ENCODE measurements at regions not wholly inside any gene's neighbourhood (a gene's known extent, or its start where the extent isn't known, plus 50 kb on each side); places are given as distances from the start of the nearest gene placed in this dataset.
"Not testable (repeated sequence)": the region's sequence is repeated elsewhere in the genome, so short reads cannot be mapped to it uniquely, and the experiment has no call there.

GRCh38 chr19:34041925-34042521, 130.3 kb upstream of the LSM14A start:
- DNase-seq = peak; percentile 32

- no peak for DNase-seq
Observed at GRCh38 chr19:34044021-34044420, 128.3 kb upstream of the LSM14A start.

GRCh38 chr19:34049944-34050343, 122.4 kb upstream of the LSM14A start:
- no peak for DNase-seq

- not testable (repeated sequence) for DNase-seq
Observed at GRCh38 chr19:34050430-34050829, 121.9 kb upstream of the LSM14A start.

DNA sequence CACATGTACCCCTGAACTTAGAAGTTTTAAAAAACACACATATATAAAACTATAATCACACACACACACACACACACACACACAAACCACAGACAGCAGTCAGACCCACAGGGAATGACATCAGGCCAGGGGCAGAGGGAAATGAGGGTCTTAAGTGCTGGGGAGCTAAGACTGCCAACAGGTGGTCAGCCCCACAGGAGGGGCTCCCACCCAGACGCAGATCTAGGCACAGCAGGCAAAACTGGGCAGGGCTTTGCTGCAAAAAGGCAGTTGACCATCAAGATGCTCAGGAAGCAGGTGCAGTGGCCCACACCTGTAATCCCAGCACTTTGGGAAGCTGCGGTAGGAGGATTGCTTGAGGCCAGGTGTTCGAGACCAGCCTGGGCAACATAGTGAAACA, 121.0 kb upstream of the LSM14A start:
- no peak for DNase-seq

DNA sequence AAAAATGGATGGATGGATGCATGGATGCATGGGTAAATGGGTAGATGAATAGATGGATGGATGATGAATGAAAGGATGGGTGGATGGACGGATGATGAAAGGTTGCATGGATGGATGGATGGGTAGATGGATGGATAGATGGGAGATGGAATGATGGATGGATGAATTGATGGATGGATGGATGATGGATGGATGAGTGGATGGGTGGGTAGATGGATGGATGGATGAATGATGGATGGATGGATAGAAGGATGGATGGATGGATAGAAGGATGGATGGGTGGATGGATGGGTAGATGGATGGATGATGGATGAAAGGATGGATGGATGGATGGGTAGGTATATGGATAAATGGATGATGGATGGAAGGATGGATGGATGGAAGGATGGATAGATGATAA, 115.1 kb upstream of the LSM14A start:
- no peak for DNase-seq

DNA sequence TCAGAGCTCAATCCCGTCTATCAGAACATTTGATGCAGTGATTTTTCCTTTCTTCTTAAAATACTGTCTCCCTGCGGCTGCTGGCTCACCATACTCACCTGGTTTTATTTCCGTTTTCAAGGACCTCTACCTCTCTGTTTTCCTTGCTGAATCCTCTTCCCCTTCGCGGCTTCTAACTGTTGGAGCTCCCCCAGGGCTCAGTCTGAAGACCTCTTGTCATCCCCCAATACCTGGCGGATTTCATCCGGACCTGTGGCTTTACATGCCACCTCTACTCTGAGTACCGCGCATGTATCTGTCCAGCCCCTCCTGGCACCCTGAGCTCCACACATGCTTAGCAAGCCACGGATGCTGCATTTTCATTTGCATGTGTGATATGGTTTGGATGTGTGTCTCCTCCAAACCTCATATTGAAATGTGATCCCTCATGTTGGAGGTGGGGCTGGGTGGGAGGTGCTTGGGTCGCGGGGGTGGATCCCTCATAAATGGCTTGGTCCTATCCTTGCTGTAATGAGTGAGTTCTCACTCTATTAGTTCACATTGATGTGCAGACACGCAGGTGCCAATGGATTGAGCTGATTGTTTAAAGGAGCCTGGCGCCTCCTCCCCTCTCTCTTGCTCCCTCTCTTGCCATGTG, 106.2 kb upstream of the LSM14A start:
- no peak for DNase-seq

GRCh38 chr19:34067861-34068271, 104.4 kb upstream of the LSM14A start:
- DNase-seq = no peak

DNA sequence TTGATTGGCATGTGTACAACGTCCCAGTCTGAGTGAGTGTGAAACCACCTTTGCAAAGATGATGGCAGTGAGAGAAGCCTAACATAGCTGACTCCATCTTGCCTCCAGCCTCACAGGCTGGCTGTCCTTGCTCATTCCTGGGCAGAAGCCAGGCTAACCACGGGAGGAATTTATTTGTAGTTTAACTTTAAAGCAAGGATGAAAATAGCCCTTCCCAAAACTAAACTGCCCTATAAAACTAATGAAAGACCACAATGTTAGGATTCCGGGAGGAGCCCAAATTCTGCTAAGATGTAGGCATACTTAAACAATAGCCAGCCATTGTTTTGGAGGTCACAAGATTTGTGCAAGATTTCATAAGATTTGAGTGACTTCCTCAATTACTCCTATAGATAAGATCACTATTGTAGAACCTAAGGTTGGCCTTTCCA, 96.6 kb upstream of the LSM14A start:
- no peak for DNase-seq

- DNase-seq = no peak
Observed at GRCh38 chr19:34082289-34083077, 89.8 kb upstream of the LSM14A start.

DNA sequence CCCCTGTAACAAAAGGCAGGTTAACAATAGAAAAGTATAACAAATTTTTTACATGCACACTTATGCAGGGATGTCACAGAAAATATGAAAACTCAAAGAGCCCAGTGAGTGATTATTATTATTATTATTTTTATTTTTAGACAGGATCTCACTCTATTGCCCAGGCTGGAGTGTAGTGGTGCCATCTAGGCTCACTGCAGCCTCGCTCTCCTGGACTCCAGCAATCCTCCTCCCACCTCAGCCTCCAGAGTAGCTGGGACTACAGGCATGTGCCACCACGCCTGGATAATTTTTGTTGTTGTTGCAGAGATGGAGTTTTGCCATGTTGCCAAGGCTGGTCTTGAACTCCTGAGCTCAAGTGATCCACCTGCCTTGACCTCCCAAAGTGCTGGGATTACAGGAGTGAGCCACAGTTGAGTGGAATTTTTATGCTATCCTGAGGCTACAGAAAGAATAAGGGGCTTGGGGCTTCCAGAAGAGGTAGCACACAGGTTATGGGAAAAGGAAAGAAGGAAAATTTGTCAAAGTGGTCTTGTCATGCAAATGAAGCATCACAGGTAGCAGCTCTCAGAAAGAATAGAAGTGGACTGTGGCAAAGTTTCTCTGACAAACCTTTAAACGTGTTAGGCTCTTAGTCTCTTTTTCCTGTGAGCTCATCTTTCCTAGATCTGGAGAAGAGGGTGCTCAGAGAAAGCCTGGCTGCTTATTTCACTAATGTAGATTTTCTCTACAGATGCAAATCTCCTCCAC, 87.7 kb upstream of the LSM14A start:
- DNase-seq = no peak

DNA sequence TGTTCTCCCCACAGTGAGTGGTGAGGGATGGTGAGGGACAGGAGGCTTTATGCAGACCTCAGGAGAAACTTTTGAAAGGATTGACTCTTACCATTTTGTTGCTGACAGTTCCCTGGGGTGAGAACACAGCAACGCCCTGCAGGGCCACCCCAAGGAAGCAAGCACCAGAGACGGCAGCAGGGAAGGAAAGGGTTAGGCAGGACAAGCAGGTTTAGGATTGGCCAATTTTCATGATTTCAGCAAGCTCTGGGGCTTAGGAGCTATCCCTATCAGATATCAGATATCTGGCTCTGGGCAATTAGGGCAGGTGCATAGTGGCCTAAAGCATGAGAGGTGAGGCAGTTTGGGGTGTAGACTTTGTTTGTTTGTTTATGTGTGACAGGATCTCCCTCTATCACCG, 87.0 kb upstream of the LSM14A start:
- no peak for DNase-seq

GRCh38 chr19:34088292-34088691, 84.0 kb upstream of the LSM14A start:
- no peak for DNase-seq

DNA sequence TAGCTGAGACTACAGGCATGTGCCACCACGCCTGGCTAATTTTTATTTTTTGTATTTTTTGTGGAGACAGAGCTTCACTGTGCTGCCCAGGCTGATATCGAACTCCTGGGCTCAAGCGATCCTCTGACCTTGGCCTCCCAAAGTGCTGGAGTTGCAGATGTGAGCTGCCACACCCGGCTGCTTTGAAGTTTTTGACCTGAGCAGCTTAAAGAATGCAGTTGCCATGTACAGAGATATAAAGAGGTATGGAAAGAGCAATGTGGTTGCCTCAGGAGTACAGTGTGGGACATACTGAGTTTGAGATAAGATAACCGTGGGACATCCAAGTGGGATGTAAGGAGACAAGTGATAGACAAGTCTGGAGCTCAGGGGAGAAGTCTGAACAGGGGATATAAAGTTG, 82.7 kb upstream of the LSM14A start:
- DNase-seq = no peak

GRCh38 chr19:34094960-34095359, 77.3 kb upstream of the LSM14A start:
- no peak for DNase-seq

DNA sequence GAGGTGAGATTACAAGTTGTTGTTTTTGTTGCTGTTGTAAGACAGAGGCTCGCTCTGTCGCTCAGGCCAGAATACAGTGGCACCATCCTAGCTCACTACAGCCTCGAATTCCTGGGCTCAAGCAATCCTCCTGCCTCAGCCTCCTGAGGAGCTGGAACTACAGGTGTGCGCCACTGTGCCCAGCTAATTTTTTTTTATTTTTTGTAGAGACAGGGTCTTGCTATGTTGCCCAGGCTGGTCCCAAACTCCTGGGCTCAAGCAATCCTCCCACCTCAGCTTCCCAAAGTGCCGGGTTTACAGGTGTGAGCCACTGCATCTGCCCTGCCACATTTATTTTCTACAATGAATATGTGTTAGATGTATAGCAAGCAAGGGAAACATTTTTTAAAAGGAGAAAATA, 76.9 kb upstream of the LSM14A start:
- DNase-seq = not testable (repeated sequence)

DNA sequence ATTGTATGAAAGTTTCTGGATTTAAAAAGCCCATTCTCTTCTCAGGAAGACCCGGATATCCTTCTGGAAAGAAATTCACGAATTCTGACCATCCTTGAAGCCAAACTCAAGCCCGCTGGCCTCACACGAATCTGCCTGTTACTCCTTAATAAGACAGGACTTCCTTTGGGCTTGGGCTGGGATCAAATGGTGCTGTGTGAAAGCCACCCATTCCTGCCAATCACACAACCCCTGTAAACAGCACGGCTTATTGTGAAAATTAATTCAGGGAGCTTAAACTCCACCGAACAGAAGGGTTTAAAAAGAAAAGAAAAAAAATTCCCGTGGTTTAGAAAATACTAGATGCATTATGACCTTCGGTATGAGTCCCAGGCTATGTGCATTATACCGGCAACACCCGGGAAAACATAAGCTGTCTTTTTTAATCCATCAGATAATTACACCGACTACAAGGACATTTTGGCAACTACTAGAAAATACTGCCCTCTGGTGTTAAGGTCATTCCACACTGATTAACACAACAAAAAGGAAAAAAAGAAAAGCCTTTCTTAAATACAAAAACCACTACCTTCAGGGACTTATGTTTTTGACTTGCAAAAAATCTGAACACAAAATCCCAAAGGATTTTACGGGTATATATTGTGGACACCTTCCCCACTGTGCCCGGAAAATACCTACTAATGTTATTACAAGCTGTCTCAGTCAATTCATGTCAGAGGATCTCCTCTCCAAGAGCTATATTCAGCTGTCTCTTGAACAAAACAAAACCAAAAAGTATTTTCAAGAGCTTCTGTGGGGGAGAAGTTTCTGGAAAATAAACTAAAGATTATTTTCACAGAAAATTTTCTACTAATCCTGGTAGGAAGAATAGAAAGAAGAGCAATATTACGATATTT, 76.0 kb upstream of the LSM14A start:
- DNase-seq = peak; percentile 75

DNA sequence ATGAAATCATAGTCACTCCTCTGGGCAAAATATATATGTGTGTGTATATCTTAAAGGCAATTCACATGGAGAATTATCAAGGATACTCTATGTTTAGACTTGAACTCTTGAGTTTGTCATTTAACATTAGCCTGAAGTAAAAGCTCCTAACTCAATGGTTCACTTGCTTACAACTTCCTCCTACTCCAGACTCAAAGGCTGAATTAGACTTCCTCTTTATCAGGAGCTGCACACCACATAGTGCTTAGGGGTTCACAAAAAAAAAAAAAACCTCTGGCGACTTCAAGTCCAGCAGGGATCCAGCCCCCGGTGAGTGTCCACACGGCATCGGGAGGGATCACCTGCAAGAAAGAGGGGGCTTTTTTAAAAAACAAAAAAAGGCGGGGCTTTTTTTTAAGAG, 68.2 kb upstream of the LSM14A start:
- DNase-seq = no peak

DNA sequence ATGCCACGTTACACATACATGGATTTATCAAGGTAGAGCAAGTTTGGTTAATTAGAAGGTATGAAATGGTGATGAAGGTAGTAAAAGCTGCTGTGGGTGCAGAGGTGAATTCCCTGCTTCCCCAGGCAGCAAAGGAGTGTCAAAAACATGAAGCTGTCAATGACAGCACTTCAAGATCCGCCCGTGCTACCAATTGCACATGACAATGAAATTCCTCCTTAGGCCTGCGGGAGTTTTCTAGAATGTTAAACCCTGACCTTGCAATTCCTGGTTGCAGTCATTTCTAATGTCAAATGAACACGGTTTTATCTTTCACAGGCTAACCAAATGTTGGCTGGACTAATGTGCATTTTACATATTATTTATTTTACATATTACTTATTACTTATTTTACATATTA, 67.7 kb upstream of the LSM14A start:
- no peak for DNase-seq

GRCh38 chr19:34109596-34109995, 62.7 kb upstream of the LSM14A start:
- DNase-seq = no peak

DNA sequence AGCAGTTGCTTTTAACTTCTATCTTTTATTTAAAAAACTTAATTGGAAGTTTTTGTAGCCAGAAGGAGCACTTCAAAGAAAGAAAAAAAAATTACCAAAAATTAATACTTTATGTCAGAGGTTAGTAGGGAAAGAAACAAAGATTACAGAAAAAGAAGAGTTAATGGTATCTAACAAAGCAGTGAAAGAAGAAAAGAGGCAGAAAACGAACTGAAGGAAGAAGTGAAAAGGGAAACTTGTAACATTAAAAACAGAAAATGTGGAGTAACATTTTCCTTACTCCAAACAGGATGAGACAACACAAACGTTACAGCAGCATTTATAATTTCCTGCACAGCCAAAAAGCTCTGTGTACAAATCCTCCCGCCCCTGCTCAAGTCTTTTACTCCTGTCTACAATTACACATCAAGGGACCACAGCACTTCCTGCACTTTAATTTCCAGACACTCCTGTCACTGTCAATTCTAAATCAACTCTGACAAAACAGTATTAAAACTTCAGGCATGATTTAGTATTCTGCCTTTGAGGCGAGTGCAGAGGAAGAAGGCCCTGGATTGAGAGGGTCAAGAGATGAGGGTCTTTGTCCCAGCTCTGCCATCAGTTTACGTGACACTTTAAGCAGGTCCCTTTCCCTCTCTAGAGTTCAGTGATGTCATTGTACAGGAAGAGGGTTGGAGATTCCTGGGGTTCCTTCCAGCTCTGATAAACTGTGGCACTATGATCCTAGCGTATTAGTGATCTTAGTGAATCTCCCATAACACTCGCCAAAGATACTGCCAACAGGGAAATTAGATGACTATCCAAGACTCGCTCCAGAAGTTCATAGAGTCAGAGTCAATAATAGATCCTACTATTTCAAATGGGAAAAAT, 53.2 kb upstream of the LSM14A start:
- DNase-seq = no peak
